PFSK-1 (cell line): ENCODE measurements at regions not wholly inside any gene's neighbourhood (a gene's known extent, or its start where the extent isn't known, plus 50 kb on each side); places are given as distances from the start of the nearest gene placed in this dataset.

Experiments used
- FOXP2 ChIP-seq: optimal IDR thresholded peaks from 2 replicates; pipeline ENCODE3; 2011; ENCODE audit warnings: borderline replicate concordance, control low read depth, inconsistent platforms; ENCODE audit not compliant: insufficient read depth; ENCODE audit errors: extremely low read length, extremely low read depth
- POLR2AphosphoS5 ChIP-seq: IDR thresholded peaks from 2 replicates; pipeline ENCODE4 v1.6.1; 2012; ENCODE audit warnings: low read depth, mild to moderate bottlenecking, control low read depth, low read length, moderate library complexity
- TAF1 ChIP-seq: IDR thresholded peaks from 2 replicates; pipeline ENCODE4 v1.6.1; 2012; ENCODE audit warnings: low read length, control low read depth, borderline replicate concordance; ENCODE audit not compliant: insufficient read depth
- TF ChIP-seq, protein P1 (sequence below), 2 experiments: IDR thresholded peaks; 2 replicates each; pipeline versions ENCODE4 v1.6.1 to v1.8.0; 2011 to 2012; ENCODE audit warnings: low read depth in 2 of 2, low read length in 2 of 2, control low read depth in 1 of 2, inconsistent platforms in 1 of 2, mild to moderate bottlenecking in 1 of 2, moderate library complexity in 1 of 2; ENCODE audit not compliant: insufficient read depth in 1 of 2

GRCh38 chr13:80655778-80656511, 315.0 kb upstream of the SPRY2 start:
- TF ChIP-seq POLR2AphosphoS5 = no peak
- no peak for TF ChIP-seq TAF1
- TF ChIP-seq, protein P1, sequence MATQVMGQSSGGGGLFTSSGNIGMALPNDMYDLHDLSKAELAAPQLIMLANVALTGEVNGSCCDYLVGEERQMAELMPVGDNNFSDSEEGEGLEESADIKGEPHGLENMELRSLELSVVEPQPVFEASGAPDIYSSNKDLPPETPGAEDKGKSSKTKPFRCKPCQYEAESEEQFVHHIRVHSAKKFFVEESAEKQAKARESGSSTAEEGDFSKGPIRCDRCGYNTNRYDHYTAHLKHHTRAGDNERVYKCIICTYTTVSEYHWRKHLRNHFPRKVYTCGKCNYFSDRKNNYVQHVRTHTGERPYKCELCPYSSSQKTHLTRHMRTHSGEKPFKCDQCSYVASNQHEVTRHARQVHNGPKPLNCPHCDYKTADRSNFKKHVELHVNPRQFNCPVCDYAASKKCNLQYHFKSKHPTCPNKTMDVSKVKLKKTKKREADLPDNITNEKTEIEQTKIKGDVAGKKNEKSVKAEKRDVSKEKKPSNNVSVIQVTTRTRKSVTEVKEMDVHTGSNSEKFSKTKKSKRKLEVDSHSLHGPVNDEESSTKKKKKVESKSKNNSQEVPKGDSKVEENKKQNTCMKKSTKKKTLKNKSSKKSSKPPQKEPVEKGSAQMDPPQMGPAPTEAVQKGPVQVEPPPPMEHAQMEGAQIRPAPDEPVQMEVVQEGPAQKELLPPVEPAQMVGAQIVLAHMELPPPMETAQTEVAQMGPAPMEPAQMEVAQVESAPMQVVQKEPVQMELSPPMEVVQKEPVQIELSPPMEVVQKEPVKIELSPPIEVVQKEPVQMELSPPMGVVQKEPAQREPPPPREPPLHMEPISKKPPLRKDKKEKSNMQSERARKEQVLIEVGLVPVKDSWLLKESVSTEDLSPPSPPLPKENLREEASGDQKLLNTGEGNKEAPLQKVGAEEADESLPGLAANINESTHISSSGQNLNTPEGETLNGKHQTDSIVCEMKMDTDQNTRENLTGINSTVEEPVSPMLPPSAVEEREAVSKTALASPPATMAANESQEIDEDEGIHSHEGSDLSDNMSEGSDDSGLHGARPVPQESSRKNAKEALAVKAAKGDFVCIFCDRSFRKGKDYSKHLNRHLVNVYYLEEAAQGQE (IDR thresholded peaks at IDR 0.05; ENCODE audit: insufficient read depth in 1 of 2, low read depth in 2 of 2, low read length in 2 of 2) = no peak
- no peak for TF ChIP-seq FOXP2
